Stimulated activated CD4-positive, alpha-beta T cell treated with anti-CD3 and anti-CD28 coated beads, Interleukin-15, amount 100 ng/mL, for 48 hours (primary cell): ENCODE measurements at regions not wholly inside any gene's neighbourhood (a gene's known extent, or its start where the extent isn't known, plus 50 kb on each side); places are given as distances from the start of the nearest gene placed in this dataset.

Source experiments
- DNase-seq, 2 donors: peaks; one replicate each; pipeline ENCODE4 v3.0.0-alpha.2; 2020; ENCODE audit warnings: low read depth in 2 of 2

GRCh38 chr7:52705768-52706167 lies 329.7 kb upstream of the POM121L12 start:
- no peak for DNase-seq

GRCh38 chr7:52700349-52700748 lies 335.1 kb upstream of the POM121L12 start:
- no peak for DNase-seq

- no peak for DNase-seq
Observed at GRCh38 chr7:52695973-52696595, 339.3 kb upstream of the POM121L12 start.

GRCh38 chr7:52691257-52691656 lies 344.2 kb upstream of the POM121L12 start:
- DNase-seq = no peak

- DNase-seq = no peak
Observed at GRCh38 chr7:52689912-52690311, 345.5 kb upstream of the POM121L12 start.

- no peak for DNase-seq
Observed at GRCh38 chr7:52685333-52685732, 350.1 kb upstream of the POM121L12 start.

GRCh38 chr7:52684388-52684787 lies 351.0 kb upstream of the POM121L12 start:
- no peak for DNase-seq

GRCh38 chr7:52682993-52683392 lies 352.4 kb upstream of the POM121L12 start:
- no peak for DNase-seq

- no peak for DNase-seq
Observed at GRCh38 chr7:52670608-52671225, 364.7 kb upstream of the POM121L12 start.

GRCh38 chr7:52669031-52669430 lies 366.4 kb upstream of the POM121L12 start:
- no peak for DNase-seq

GRCh38 chr7:52668435-52668834 lies 367.0 kb upstream of the POM121L12 start:
- no peak for DNase-seq

GRCh38 chr7:52659178-52659577 lies 376.3 kb upstream of the POM121L12 start:
- DNase-seq = no peak

GRCh38 chr7:52656098-52656497 lies 379.3 kb upstream of the POM121L12 start:
- no peak for DNase-seq

- no peak for DNase-seq
Observed at GRCh38 chr7:52652621-52653020, 382.8 kb upstream of the POM121L12 start.

- no peak for DNase-seq
Observed at GRCh38 chr7:52648872-52649271, 386.6 kb upstream of the POM121L12 start.

- DNase-seq = no peak
Observed at GRCh38 chr7:52647046-52647445, 388.4 kb upstream of the POM121L12 start.

- DNase-seq = no peak
Observed at GRCh38 chr7:52639981-52640380, 395.5 kb upstream of the POM121L12 start.

- DNase-seq = no peak
Observed at GRCh38 chr7:52639126-52639525, 396.3 kb upstream of the POM121L12 start.

- DNase-seq = no peak
Observed at GRCh38 chr7:52635021-52635420, 400.4 kb upstream of the POM121L12 start.

GRCh38 chr7:52620849-52621248 lies 414.6 kb upstream of the POM121L12 start:
- DNase-seq = no peak

GRCh38 chr7:52616552-52616951 lies 418.9 kb upstream of the POM121L12 start:
- no peak for DNase-seq

- DNase-seq = no peak
Observed at GRCh38 chr7:52615021-52615695, 420.3 kb upstream of the POM121L12 start.

GRCh38 chr7:52609511-52609910 lies 425.9 kb upstream of the POM121L12 start:
- no peak for DNase-seq
